ENCODE measurements at regions not wholly inside any gene's neighbourhood (a gene's known extent, or its start where the extent isn't known, plus 50 kb on each side); places are given as distances from the start of the nearest gene placed in this dataset.

DNA sequence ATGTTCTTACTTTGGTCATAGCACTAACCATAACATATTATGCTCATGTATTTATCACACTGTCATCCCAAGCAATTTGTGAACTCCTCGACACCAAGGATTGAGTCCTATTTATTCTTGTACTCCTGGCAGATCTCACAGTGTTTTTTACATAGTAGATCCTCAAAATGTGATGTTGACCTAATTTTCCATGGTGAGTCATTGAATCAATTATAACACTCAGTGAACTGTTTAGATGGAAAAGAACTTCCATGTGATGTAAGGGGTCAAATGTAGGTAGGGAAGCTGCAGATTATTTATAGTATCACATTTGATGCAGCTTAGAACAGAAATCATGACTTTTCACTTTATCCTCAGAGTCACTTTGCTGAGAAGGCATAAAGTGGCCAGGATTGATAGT, 281.9 kb upstream of the ADAMTS5 start:
- TF ChIP-seq, protein P1, sequence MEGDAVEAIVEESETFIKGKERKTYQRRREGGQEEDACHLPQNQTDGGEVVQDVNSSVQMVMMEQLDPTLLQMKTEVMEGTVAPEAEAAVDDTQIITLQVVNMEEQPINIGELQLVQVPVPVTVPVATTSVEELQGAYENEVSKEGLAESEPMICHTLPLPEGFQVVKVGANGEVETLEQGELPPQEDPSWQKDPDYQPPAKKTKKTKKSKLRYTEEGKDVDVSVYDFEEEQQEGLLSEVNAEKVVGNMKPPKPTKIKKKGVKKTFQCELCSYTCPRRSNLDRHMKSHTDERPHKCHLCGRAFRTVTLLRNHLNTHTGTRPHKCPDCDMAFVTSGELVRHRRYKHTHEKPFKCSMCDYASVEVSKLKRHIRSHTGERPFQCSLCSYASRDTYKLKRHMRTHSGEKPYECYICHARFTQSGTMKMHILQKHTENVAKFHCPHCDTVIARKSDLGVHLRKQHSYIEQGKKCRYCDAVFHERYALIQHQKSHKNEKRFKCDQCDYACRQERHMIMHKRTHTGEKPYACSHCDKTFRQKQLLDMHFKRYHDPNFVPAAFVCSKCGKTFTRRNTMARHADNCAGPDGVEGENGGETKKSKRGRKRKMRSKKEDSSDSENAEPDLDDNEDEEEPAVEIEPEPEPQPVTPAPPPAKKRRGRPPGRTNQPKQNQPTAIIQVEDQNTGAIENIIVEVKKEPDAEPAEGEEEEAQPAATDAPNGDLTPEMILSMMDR (IDR thresholded peaks at IDR 0.05) = no peak
- TF ChIP-seq POLR2A (IDR thresholded peaks at IDR 0.05) = no peak
